Upper lobe of left lung (tissue), 6 donors: ENCODE measurements at regions not wholly inside any gene's neighbourhood (a gene's known extent, or its start where the extent isn't known, plus 50 kb on each side); places are given as distances from the start of the nearest gene placed in this dataset.

Experiments
- ATAC-seq, 2 donors: fragments of 200-7000 bp; cut with Tn5 transposase; one replicate each; pipeline ENCODE4 v1.9.1; 2022; ENCODE audit warnings: mild to moderate bottlenecking in 2 of 2, moderate library complexity in 2 of 2; ENCODE audit not compliant: low FRiP score in 2 of 2
- DNase-seq, 2 donors: peaks; one replicate each; pipeline ENCODE4 v3.0.0-alpha.2; 2019 to 2020
- H3K27ac ChIP-seq, 4 donors: fragments of 200-600 bp; sonication (generic); one replicate each; pipeline ENCODE4 v1.5.1; 2016 to 2019
- H3K27me3 ChIP-seq, 4 donors: fragments of 200-600 bp; sonication (generic); one replicate each; pipeline ENCODE4 v1.5.1; 2017 to 2019
- H3K36me3 ChIP-seq, 4 donors: fragments of 200-600 bp; sonication (generic); one replicate each; pipeline ENCODE4 v1.5.1; 2016 to 2019
- H3K4me1 ChIP-seq, 4 donors: fragments of 200-600 bp; sonication (generic); one replicate each; pipeline ENCODE4 v1.5.1; 2018 to 2019
- H3K4me3 ChIP-seq, 4 donors: fragments of 200-600 bp; sonication (generic); one replicate each; pipeline ENCODE4 v1.5.1; 2017 to 2019; ENCODE audit warnings: mild to moderate bottlenecking in 2 of 4, moderate library complexity in 1 of 4
- H3K9me3 ChIP-seq, 4 donors: fragments of 200-600 bp; sonication (generic); one replicate each; pipeline ENCODE4 v1.5.1; 2018 to 2019
- EP300 ChIP-seq, 4 donors: sonication (generic); formaldehyde crosslinking; IDR thresholded peaks; one replicate each; pipeline ENCODE4 v1.5.1; 2017; ENCODE audit warnings: antibody characterized with exemption in 4 of 4, control low read depth in 2 of 4
- POLR2A ChIP-seq, 4 donors: fragments of 450-650 bp; IDR thresholded peaks; one replicate each; pipeline ENCODE4 v1.5.1; 2016 to 2017; ENCODE audit warnings: antibody characterized with exemption in 4 of 4, mild to moderate bottlenecking in 2 of 4
- POLR2AphosphoS5 ChIP-seq, 2 donors: sonication (generic); formaldehyde crosslinking; IDR thresholded peaks; one replicate each; pipeline ENCODE4 v1.5.1; 2017; ENCODE audit warnings: antibody characterized with exemption in 2 of 2
- WGBS, 2 donors: methylation state at CpG; one replicate each; pipeline ENCODE4 v1.1.5; 2017 to 2018; 5-methylcytosine and 5-hydroxymethylcytosine counted together
- TF ChIP-seq, protein P1 (sequence below), 6 experiments: fragments of 450-650 bp in 4 of 6; fragments of 200-600 bp in 2 of 6; sonication (generic) in 2 of 6; IDR thresholded peaks; one replicate each; pipeline ENCODE4 v1.5.1; 2016 to 2019; ENCODE audit warnings: antibody characterized with exemption in 6 of 6
- donor health status: DM: no; HTN: no; CAD: no; lungs with moderate emphysema.
- donor health status: DM: no; HTN: yes; CAD: no; lungs with severe emphysema.

DNA sequence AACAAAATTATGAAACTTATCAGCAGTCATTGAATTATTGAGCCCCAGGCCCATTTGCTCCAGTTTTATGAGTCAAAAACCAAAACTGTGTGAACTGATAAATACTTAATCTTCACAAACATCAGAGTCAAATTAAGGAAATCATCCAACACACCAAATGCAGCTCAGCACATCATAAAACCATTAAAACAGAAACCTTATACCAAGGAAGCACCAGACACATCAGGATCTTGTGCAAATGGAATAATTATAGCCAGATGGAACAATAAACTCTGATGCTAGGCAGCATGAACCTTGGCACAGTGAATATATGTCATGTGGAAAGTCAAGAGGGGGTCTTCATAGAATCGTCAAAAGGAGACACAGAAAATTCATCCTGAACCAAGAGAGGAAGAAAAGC lies 410.7 kb upstream of the API5 start:
- Histone ChIP-seq H3K4me3 (no peak overlapping the region), H3K27me3 (no peaks in the 10 kb centered on the region), H3K4me1 (no peaks in the 10 kb centered on the region), H3K9me3 (no peaks in the 10 kb centered on the region), H3K27ac (no peak overlapping the region), H3K36me3 (no peaks in the 10 kb centered on the region)
- no peak for ATAC-seq
- TF ChIP-seq POLR2AphosphoS5 (IDR thresholded peaks at IDR 0.05) (no peak), EP300 (IDR thresholded peaks at IDR 0.05) (no peak), POLR2A (IDR thresholded peaks at IDR 0.05) (no peak)
- TF ChIP-seq, protein P1, sequence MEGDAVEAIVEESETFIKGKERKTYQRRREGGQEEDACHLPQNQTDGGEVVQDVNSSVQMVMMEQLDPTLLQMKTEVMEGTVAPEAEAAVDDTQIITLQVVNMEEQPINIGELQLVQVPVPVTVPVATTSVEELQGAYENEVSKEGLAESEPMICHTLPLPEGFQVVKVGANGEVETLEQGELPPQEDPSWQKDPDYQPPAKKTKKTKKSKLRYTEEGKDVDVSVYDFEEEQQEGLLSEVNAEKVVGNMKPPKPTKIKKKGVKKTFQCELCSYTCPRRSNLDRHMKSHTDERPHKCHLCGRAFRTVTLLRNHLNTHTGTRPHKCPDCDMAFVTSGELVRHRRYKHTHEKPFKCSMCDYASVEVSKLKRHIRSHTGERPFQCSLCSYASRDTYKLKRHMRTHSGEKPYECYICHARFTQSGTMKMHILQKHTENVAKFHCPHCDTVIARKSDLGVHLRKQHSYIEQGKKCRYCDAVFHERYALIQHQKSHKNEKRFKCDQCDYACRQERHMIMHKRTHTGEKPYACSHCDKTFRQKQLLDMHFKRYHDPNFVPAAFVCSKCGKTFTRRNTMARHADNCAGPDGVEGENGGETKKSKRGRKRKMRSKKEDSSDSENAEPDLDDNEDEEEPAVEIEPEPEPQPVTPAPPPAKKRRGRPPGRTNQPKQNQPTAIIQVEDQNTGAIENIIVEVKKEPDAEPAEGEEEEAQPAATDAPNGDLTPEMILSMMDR (IDR thresholded peaks at IDR 0.05), result no peak
- 71 to 80% methylated on average over 1 of the region's 1 CpG for WGBS, 2 donors
- DNase-seq, result no peak

DNA sequence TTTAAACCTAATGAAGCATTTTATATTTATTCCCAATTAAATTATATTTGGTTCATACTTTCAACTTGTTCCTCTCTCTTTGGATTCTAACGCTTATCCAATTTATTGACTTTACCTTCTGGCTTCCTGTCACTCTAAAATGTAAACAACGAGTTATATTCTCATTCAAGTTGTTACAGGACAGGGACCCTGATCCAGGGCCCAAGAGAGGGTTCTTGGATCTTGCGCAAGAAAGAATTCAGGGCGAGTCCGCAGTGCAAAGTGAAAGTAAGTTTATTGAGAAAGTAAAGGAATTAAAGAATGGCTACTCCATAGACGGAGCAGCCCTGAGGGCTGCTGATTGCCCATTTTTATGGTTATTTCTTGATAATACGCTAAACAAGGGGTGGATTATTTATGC lies 405.6 kb upstream of the API5 start:
- H3K9me3 ChIP-seq, result peaks cover 0 to 9% (median 0%) of the 10 kb centered on the region in 4 donors
- ATAC-seq, result no peak

DNA sequence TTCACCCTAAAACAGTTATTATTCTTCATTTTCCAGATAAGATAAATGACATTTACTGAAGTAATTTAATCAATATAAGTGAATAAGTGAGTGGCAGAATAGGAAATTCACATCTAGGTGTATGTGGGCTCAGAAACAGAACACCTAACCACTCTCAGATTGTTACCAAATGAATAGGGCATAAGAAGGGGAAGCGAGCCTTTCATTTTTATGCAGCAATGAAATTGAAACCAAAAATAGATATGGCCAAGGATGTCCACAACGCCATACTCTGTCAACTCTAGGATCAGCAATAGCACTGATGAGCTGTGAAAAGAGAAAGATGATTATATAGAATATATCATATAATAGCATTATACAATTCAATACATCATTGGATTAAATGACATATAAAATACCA lies 398.1 kb upstream of the API5 start:
- no peak for TF ChIP-seq POLR2AphosphoS5 (IDR thresholded peaks at IDR 0.05)
- no peak for TF ChIP-seq POLR2A (IDR thresholded peaks at IDR 0.05)
- TF ChIP-seq EP300 (IDR thresholded peaks at IDR 0.05), result no peak
- TF ChIP-seq, protein P1 (IDR thresholded peaks at IDR 0.05), result no peak
- no peaks in the 10 kb centered on the region for H3K27me3 ChIP-seq
- no peaks in the 10 kb centered on the region for H3K4me1 ChIP-seq
- no peak overlapping the region for H3K4me3 ChIP-seq
- H3K36me3 ChIP-seq, result no peaks in the 10 kb centered on the region
- WGBS, 2 donors, result 77 to 87% methylated on average over 2 of the region's 2 CpGs
- H3K27ac ChIP-seq, result no peak overlapping the region
- no peak for DNase-seq
- H3K9me3 ChIP-seq, result peaks cover 0 to 11% (median 0%) of the 10 kb centered on the region in 4 donors
- no peak for ATAC-seq

More for the DNA sequence above, 405.6 kb upstream of the API5 start:
- WGBS, 2 donors, result 60 to 74% methylated on average over 7 of the region's 7 CpGs
- Histone ChIP-seq H3K4me3 (no peak overlapping the region), H3K27ac (no peak overlapping the region), H3K36me3 (no peaks in the 10 kb centered on the region), H3K4me1 (no peaks in the 10 kb centered on the region), H3K27me3 (no peaks in the 10 kb centered on the region)
- DNase-seq, result no peak
- no peak for TF ChIP-seq POLR2AphosphoS5 (IDR thresholded peaks at IDR 0.05)
- TF ChIP-seq EP300 (IDR thresholded peaks at IDR 0.05), result no peak
- no peak for TF ChIP-seq POLR2A (IDR thresholded peaks at IDR 0.05)
- TF ChIP-seq, protein P1 (IDR thresholded peaks at IDR 0.05), result no peak

DNA sequence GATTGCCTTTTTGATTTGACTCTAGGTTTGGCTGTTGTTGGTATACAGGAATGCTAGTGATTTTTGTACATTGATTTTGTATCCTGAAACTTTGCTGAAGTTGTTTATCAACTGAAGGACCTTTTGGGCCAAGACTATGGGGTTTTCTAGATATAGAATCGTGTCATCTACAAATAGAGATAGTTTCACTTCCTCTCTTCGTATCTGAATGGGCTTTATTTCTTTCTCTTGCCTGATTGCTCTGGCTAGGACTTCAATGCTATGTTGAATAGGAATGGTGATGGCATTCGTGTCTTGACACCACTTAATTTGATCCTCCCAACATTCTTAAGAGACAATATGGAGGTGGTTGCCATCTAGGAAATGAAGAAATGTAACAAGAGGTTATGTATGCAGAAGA lies 388.1 kb upstream of the API5 start:
- Histone ChIP-seq H3K4me1 (no peaks in the 10 kb centered on the region), H3K36me3 (no peaks in the 10 kb centered on the region), H3K27ac (no peak overlapping the region), H3K4me3 (no peak overlapping the region), H3K27me3 (no peaks in the 10 kb centered on the region), H3K9me3 (peaks cover 0 to 5% (median 0%) of the 10 kb centered on the region in 4 donors)
- WGBS, 2 donors, result 59 to 65% methylated on average over 3 of the region's 3 CpGs
- DNase-seq, result no peak
- ATAC-seq, result no peak
- TF ChIP-seq EP300 (IDR thresholded peaks at IDR 0.05) (no peak), POLR2A (IDR thresholded peaks at IDR 0.05) (no peak), POLR2AphosphoS5 (IDR thresholded peaks at IDR 0.05) (no peak)
- TF ChIP-seq, protein P1 (IDR thresholded peaks at IDR 0.05), result no peak

DNA sequence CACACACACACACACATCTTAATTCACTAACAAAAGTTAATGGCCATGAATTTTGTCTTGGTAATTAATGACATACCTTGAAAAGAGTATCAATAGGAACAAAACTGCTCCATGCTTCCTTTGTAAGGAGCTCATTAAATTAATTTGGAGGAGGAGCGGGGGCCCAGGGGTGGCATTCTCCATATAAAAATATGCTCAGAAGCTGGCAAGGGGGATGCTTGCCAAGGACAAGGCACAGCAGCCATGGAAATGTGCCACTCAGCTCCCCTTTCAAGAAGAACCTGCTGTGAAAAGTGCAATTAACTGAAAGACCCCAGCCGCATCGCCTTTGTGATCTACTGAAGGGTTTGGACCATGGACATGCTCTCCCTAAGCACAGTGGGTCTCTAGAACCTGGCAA lies 385.9 kb upstream of the API5 start:
- no peak overlapping the region for H3K4me3 ChIP-seq
- 89 to 93% methylated on average over 1 to 3 of the region's 3 CpGs for WGBS, 2 donors
- H3K9me3 ChIP-seq, result no peaks in the 10 kb centered on the region
- no peak overlapping the region for H3K27ac ChIP-seq
- H3K27me3 ChIP-seq, result no peaks in the 10 kb centered on the region
- no peak for DNase-seq
- TF ChIP-seq, protein P1 (IDR thresholded peaks at IDR 0.05), result no peak
- TF ChIP-seq EP300 (IDR thresholded peaks at IDR 0.05), result no peak
- TF ChIP-seq POLR2A (IDR thresholded peaks at IDR 0.05), result no peak
- TF ChIP-seq POLR2AphosphoS5 (IDR thresholded peaks at IDR 0.05), result no peak
- H3K4me1 ChIP-seq, result no peaks in the 10 kb centered on the region
- ATAC-seq, result no peak
- H3K36me3 ChIP-seq, result no peaks in the 10 kb centered on the region
